Stromal cell of bone marrow (primary cell): ENCODE measurements at regions not wholly inside any gene's neighbourhood (a gene's known extent, or its start where the extent isn't known, plus 50 kb on each side); places are given as distances from the start of the nearest gene placed in this dataset.
A peak's percentile ranks its signal among the peaks of the same experiment; 100 is the strongest.

Experiments used
- DNase-seq: peaks from one replicate; pipeline ENCODE4 v3.0.0-alpha.2; 2012; ENCODE audit warnings: low read depth

DNA sequence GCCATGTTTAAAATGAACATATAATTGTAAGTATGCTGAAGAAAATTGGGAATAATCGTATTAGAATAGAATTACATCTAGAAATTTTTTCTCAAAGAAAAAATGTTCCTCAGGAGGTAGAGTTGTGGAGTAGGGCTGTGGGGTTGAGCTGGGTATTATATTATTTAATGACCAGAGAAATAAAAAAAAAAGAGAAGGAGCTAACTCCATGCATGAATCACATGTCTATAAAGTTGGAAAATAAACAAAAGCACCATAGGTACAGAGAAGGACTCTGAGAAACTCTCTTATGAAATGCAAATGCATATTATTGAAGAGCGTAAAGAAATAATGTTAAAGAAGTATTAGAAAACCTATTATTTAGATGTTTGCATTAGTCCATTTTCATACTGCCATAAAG, 405.5 kb downstream of the EFNB2 start:
- no peak for DNase-seq

DNA sequence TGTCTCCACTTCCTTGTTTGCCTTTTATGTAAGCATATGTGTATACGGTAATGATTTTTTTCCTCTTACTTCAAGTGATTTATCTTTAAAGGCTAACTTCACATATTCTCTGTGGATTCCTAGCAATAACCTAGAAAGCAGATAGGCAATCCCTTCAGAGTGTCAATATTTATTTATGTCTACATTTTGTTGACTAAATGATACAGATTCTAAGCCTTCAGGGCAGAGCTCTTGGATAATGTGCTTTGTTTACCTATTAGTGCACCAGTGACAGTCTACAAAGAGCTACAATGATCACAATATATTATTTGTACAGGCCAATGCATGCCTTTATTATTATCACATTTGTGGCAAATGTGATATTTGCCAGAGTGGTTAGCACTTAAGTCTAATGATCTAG, 406.2 kb downstream of the EFNB2 start:
- no peak for DNase-seq

DNA sequence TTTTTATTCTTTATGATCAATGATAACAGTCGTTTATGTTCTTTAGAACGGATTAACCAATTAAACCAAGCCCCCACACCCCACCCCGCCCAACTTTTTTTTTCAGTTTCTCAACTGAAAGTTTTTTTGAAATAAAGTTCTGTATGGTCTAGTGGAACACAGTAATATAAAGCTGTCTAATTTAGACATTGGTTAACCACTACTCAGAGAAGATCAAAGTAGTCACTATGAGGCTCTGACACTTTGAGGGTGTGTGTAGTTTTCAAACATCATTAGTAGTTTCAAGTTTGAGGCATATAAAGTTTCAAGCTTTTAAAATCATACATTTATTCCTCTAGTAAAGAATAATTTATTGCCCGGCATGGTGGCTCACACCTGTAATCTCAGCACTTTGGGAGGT, 413.2 kb downstream of the EFNB2 start:
- no peak for DNase-seq

DNA sequence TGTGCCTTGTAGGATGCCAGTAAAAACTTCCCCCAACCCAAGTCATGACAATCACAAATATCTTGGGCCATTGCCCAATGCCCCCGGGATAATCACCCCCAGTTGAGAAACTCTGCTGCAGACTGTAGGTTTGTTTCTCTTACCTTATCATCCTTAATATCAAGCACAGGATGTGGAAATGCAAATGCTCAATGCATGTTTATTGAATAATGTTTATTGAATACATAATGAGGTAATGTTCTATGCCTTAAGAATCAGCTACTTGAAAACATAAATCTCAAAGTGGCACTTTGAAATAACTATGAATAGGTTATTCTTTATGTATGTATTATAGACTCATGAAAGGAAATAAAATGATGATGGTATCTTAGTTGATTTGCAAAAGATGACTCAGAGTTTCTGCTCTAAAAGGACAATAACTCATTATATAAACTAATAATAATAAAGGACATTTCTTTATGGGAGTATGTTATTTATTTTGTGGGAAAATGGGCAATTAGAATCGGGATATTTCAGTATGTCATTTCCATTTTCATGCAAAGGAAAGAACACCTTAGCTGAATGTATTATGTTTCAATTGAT, 414.2 kb downstream of the EFNB2 start:
- no peak for DNase-seq

DNA sequence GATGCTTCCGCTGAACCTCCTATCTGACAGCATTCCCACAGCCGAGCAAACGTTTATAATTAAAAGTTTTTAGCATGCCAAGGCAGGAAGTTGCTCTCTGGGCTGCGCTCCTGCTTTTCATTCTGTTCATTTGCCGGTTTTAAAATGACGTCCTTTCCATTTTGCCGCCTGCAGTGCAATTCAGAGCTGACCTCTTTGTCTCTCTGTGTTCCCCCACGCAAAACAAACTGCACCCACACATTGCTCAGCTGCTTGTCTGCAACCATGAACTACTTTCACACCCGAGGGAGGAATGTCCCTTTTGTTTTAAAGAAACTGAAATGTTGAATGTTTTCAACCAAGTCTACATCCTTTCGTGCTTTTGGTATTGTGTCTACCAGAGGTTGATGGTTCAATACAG, 416.5 kb downstream of the EFNB2 start:
- no peak for DNase-seq

DNA sequence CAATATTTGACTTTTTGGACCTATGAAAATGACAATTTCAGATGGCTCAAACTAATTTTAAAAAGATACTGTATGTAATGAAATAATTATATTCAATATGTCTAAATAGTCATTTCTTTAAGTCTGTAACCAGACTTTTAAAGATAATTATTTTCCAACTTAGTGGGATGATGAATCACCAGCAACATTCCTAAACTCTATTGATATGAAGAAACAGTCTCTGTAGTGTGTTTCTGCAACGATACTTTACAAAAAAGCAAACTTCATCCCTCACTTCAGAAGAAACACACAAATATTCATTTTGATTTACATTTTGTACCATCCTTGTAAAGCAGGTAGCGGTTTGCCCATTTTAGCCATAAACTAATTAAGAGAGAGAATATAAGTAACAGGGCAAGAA, 417.4 kb downstream of the EFNB2 start:
- no peak for DNase-seq

DNA sequence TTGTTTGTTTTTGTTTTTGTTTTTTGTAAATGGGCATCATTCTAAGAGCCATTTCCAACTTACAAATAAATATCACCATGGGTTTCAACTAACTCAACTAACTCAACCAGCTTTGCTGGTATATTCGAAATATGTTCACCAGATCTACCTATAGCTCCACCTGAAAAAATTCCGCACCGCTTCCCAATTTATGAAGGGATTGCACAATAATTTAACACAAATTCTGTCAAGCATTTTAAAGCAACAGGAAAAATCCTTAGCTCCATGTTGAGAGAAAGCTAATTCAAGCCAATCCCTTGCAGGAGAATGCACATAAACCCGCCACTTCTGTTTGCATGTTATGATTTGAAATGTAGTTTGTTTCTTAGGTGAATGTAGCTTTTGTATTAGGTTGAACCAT, 417.8 kb downstream of the EFNB2 start:
- no peak for DNase-seq

DNA sequence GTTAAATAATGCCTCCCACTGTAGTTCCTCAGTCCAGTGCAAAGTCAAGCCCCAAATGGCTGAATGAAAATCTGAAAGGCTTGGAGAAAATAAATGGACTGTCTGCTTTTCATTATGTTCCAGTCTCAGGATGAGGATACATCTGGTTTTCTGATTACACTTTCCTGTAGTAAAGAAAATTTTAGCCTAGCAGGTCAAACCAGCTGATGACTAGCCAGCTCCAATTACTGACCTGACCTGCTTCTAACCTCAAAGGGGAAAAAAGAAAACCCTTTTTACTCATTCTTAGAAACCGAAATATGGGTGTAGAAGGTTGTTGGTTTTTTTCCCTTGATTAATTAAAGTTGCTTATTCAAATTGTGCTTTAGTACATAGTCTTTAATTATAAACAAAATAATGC, 418.4 kb downstream of the EFNB2 start:
- DNase-seq: no peak

DNA sequence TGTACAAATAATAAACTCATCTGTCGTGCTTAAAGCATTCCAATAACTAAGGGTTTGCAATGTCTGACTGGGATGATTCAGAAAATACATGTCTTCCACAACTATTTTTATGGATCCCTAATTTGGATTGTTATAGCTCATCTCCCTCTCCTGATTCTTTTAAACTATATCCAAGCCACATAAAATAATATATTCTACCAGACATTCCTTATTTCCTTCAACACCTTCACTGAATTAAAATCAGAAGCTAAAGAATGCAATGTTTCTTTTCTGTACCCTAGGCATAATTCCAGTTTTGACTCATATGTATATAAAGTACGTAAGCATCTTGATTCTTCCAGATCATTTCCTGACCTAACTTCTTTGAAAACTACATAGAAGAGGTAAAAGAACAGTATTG, 420.4 kb downstream of the EFNB2 start:
- DNase-seq: no peak

DNA sequence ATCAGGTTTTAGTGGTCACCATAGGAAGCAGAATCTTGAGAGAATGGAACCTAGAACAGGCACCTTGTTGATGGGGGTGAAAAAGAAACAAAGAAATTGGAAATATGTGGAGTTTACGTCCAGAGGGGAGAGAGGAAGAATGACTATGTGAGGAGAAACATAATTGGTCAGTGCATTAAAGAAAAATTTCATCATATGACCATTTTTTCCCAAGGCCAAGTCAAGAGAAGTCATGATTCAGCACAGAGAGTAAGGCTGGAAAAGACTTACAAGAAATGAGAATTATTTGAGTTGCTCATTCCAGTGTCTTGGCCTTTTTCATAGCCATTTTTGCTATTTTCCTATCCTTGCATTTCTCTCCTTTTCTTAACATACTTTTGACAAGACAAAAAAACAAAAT, 421.7 kb downstream of the EFNB2 start:
- DNase-seq: no peak

DNA sequence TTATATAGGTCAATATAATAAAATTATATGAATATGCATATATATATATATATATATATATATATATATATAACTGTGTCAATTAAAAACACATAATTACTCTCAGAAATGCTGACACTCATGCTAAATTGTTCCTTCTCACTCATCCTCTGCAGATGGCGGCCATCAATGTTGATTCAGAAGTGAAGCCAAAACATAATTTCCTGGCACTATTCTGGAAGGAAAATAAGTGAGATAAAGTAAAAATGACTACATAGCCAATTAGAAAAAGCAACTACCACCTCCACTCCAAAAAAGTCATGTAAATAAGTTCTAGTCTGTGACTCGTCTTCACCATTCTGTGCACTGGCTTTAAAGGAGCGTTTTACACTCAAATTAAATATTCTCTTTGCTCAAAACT, 423.3 kb downstream of the EFNB2 start:
- DNase-seq: no peak

DNA sequence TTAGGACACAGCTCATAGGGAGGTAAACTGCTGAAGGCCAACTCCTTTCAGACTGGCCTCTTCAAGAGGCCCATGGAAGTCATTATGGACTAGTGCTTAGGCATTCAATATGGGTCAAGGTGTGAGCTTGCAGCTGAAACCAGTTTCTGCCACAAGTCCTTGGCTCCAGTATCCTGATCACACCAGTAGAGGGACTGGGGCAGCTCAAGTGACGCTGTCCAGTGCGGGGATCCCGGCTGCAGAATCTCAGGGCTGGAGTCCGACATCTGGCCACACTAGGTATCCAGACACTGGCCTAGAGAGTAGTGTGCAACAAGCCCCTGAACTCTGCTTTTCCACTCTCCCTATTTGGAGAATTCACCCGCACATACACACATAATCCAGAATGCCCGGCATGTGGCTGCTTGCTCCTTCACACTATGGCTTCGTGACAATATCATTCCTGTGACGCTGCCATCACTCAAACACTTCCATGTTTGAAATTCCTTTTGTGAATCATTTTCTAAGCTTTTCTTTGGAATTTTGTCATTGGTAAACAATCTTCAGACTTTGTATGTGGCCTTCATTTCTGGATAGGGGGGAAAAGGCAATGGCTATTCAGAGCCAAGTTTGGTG, 425.1 kb downstream of the EFNB2 start:
- no peak for DNase-seq

DNA sequence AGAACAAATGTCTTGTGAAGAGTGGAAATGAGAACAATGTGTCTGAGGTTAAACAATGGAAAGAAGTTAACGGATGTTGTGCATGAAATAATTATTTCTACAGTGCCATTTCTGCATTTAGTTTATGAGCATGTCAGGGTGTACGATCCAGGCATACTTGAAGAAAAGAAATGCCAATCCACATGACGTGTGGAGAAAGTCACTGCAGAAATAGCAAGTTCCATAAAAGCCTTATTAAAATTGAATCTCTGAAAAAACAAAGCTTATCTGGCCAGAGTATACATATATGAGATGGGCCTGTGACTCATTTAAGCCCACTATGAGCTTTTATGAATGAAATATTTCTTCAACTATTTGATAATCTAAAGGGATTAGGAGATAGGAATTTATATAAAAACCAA, 426.1 kb downstream of the EFNB2 start:
- no peak for DNase-seq

DNA sequence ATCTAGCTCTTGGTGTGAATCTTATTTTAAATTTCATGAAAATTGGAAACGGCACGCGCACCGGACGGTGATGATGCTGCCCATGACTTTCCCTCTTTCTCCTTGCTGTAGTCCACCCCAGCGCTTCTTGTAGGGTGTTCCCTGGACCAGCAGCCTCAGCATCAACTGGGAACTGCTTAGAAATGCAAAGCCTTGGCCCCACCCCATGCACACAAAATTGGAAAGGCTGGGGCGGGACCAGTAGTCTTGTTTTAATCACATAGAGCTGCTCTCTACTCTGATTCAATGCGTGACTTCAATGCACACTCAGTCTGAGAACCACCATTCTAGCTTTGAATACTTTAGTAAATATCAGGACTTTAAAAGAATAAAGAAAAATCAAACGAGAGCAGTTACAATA, 427.1 kb downstream of the EFNB2 start:
- no peak for DNase-seq

DNA sequence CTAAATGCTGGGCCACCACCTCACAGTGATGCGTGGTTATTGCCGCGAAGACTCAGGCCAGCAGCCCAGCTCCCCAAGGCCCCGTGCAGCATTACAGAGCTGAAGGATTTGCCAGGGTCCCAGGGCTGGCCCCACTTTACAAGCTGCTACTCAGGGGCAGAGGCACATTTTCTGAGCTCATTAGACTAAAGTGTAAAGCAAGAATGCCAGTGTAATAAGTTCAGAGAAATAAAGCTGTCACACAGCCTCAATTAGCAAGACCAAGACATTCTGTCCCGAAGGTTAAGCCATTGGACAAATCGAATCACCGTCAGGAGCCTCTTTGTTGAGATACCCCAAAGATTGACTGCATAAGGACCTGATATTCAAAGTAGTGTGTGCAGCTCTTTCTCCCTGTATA, 428.4 kb downstream of the EFNB2 start:
- DNase-seq: no peak

DNA sequence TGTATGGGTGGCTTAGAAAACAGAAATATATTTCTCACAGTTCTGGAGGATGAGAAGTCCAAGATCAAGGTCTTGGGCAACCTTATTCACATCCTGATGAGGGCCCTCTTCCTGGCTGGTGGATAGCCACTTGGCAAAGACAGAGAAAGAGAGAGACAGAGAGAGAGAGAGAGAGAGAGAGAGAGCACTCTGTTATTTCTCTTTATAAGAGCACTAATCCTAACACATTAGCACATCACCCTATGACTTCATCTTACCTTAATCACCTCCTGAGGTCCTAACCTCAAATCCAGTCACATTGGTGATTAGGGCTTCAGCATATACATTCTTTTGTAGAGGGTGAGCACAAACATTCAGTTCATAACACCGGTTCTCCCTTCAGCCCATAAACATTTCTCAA, 430.3 kb downstream of the EFNB2 start:
- no peak for DNase-seq

DNA sequence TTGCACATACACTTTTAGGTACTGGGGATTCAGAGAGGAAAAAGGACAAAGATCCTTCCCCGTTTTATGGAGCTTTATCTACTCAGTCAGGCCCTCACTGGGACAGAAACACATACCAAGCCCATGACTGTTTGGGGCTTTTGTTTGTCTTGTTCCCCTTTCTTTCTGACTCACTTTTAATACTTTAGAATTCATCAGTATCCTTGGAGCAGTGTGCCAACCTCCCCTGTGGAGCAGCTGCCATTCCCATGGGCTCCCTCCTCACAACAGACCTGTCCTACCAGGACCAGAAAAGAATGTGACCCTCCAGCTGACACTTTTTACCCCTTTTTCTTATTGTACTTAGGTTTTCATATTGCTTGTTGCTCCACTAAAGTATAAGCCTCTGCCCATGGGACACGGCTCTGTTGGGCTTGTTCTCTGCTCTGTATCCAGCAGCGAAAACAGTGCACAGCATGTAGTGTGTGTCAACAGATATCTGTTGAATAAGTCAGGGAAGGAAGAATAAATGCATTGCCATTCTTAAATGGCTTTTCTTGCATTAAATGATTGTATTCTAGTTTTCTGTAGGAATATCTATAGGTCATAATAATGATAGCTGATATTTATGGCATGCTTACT, 431.1 kb downstream of the EFNB2 start:
- peak; percentile 79 for DNase-seq

DNA sequence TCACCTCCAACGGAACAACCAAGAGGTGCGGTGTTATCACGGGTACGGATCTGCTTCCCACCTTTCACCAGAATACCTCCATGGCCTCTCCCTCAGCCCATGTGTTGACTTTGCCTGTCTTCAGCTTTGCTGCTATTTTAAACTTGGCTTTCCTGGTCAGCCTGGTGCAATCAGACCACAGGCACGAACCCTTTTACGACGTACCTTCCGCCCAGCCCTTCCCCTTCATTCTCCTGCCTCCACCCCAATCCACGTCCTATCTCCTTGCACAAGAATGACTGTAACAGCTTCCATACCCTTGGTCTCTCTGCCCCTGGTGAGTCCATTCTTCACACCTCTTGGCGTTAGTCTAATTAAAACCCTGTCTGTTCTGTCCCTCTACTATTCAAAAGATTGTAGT, 431.7 kb downstream of the EFNB2 start:
- no peak for DNase-seq

DNA sequence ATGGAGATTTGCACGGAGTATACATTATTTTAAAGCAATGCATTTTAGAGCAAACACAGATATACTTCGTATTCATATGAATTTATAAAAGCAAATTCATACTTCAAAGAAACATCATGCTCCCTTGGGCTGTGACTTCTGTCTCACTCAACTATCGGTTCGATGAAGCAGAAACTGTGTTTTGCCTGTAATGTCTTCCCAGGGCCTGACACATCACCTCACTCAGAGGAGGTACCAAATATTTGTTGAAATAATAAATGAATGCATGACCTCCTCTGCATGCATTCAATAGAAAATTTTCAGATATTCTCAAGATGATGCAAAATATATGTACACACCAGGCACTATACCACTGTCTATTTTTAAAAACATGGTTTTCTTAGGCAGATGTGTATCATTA, 432.7 kb downstream of the EFNB2 start:
- DNase-seq: no peak

DNA sequence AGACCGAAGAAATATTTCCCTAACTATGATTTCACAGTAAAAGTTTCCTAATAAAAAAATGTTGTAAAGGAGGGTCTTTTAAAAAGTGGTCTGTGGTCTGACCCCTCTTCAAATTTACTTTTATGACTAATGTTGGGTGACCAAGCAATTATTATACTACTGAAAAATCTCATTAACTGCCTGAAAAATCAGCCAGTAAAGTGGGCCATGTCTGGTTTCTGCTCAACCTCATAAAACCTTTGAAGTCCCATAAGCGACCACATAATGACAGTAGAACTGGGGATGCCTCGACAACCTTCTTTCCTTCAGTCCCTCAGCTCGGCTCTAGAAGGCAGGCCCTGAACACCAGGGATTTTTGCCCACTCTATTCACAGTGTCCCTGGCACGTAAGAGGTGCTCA, 434.3 kb downstream of the EFNB2 start:
- DNase-seq: no peak

DNA sequence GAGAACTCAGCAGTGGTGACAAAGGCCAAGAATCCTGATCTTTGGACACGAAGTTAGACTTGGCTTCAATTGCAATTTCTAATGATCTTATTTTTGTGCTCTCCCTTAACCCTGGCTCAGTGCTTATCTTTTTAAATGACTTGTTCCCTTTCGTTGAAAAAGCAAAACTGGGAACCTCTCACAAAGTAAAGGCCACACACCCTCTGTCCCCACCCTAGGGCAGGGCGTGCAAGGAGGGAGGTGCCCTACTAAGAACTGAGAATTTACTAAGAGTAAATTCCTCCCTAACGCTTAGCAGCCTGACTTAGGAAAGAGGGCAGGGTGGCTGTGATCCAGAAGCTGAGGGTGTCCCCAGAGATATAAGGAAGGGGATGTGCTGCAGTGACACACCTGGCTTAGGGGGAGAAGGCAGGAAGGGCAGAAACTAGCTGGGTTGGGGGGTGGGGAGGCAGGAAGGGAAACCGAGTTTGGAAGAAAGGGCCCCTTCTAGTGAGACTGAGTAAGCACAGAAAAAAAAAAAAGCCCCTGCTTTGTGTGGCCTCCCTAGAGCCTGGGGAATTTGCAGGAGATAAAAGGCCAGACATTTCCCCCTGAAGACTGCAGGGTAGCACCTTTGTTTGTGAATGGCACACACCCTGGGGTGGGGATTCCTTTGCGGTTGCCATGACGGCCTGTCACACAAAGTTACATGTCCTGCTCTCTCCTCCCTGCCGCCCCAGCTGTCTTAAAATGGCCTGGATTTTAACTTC, 435.1 kb downstream of the EFNB2 start:
- DNase-seq: no peak

DNA sequence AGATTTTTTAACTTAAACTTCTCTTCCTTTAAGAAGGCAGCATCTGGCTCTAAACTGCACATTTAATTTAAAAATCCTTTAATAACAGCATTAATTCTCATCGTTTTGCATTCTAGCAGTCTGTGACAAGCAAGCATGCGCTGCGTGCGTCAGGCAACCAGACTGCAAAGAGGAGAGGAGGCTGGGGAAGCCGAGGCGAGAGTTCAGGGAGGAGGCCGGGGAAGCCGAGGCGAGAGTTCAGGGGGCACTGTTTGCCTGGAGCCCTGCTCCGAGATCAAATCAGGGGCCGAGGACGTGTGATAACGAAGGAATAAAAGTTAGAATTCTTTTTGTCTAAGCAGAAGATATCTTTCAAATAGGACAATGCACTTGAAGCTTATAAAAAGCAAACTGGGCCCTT, 435.7 kb downstream of the EFNB2 start:
- DNase-seq: no peak

DNA sequence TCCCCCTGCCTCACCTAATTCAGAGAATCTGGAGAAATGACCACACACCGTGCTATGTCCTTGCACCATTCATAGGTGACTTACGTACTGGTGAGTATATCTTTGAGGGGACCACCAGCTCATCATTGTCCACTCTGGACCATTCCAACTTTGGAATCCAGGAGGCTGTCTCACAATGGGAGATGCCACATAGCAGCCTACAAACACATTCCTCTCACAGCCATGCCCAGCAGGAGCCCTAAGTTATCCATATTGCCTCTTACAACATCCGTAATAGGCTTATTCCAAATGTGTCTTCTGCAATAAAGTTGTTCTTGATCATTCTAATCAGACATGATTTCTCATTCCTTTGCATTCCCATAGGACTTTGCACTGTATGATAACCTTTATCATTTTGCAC, 436.7 kb downstream of the EFNB2 start:
- DNase-seq: no peak
